Activated effector memory CD4-positive, alpha-beta T cell treated with Interleukin-2 at 50 U/mL for 16 hours (primary cell): ENCODE measurements at regions not wholly inside any gene's neighbourhood (a gene's known extent, or its start where the extent isn't known, plus 50 kb on each side); places are given as distances from the start of the nearest gene placed in this dataset.

Experiments
- DNase-seq: peaks from one replicate; pipeline ENCODE4 v3.0.0-alpha.2; 2020

DNA sequence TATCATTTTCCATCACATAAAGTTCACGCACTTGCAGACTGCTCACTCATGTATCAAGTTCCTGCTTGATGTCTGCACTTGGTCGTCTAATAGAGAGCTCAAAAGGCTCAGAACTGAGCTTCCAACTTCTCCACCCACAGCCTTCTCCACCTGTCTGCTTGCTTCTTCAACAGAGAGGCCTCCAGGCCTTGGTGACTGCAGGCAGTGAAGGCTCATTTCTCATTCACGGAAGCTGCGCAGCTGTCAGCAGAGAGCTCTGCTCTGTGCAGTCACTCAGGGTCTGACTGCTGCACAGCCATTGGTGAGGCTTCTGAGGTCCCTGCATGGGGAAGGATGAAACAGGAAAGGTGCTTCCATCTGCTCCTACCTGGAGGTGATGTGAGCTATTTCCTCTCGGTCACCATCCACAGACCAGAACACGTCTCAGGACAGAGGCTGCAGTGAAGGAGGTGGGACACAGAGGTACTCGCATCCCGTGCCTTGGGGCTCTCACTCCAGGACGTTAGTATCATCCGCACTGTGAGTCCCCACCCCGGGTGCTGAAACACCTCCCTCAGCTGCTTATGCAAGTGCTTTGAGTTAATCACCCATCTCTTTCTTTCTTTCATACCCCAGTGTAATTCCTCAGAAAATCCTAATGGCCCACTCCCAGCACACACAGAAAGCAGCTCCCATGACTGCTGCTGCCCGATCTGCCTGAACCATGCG is 126.2 kb downstream of the TMEM18 start:
- DNase-seq, result no peak

DNA sequence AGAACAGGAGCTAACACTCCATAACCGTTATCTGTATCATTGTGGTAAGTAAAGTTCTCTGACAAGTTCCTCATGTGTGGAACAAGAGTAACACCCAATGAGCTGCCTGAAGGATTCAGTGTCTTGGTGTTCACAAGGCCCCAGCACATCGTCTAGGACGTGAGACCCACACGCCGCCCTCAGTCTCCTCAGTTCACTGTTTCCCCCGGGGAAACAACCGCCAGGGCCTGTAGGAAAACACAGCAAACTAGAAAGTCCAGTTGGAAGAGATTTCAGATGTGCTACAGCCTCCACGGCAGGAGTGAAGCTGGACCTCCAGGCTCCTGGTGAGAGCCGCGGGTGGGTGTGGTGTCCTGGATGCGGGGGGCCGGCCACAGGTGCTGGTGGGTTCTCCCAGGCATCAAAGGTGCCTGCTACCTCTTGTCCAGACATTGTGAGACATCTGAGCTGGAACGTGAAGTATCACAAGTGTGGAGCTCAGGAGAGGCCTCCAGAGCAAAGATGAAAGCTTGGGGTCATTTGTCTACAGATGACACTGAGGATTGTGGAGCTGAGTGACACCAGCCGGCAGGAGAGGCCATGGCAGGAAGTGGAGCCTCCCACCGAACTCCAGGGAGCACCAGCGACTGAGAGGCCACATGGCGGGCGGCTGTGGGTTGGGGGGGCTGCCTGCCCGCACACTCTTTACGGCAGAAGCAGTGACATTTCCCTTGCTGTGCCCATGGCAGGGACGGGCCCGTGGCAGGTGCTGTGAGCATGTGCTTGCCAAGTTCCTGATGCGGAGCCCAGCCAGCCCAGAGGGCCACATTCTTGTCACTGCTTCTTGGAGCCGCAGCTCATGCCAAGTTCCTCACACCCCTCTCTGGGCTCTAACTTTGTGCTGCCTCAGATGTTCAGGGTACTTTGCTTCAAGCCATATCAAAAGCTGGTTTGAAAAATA is 131.2 kb downstream of the TMEM18 start:
- no peak for DNase-seq

DNA sequence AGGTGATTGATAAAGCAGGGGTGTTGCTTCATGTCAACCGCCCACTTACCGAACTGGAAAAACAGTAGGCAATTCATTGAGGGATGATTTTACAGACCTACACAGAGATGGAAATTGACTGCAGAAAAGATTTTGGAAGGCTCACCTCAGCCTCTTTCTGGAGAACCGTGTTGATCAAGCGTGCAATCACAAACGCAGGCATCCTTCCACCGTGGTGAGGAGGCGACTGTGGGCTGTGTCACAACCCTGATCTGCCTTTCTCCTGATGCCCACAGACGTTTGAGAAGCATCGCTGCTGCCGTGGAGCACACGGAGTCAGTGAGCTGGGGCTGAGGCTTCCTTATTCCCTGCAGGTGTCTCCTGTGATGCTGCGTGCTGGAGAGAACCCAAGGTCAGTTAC is 132.0 kb downstream of the TMEM18 start:
- DNase-seq, result no peak

DNA sequence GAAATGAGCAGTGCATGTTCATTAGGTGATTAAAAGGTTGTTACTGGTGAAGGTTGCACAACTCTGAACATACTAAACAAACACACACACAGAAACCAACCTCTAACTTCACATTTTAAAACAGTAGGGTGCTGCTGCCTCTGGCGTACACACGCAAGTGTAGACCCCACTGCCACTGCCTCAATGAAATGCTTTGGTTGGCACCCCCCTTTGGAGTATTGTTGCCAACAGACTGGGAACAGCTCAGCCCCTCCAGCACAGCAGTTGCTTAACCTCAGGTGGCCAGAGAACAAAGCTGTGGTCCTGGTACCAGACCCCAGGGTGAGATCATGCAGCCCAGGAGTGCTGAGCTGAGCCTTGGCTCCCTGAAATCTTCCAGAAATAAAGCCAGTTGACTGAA is 138.6 kb downstream of the TMEM18 start:
- no peak for DNase-seq

DNA sequence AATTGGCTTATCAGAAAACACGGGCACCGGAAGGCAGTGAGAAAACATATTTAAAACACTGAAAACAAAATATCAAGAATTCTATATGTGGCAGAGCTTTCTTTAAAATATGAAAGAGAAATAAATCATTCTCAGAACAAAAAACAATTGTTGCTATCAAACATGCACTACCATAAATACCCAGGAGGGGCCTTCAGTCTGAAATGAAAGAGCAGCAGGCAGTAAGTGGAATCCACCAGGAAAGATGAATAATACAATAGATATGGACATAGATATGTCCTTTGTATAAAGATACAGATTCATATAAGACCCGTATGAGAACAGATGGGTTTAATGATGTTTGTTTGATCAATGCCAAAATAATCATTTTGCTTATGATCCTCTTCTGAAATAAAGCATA is 142.0 kb downstream of the TMEM18 start:
- no peak for DNase-seq

DNA sequence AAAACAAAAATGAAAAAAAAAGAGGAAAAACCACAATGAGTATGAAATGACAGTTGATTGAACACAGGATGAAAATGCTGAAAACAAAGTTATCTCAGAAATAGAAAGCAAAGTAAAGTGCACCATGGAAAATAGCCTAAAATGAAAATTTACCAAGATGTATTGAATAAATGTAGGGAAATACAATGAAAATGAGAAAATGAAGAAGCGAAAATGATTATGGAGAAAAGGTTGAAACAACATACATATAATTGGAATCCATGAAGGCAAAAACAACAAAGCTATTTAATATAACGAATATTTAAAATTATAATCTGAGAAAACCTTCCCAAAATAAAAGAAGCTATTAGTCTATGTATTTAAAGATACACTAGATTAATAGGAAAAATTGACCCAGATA is 147.4 kb downstream of the TMEM18 start:
- DNase-seq, result no peak

DNA sequence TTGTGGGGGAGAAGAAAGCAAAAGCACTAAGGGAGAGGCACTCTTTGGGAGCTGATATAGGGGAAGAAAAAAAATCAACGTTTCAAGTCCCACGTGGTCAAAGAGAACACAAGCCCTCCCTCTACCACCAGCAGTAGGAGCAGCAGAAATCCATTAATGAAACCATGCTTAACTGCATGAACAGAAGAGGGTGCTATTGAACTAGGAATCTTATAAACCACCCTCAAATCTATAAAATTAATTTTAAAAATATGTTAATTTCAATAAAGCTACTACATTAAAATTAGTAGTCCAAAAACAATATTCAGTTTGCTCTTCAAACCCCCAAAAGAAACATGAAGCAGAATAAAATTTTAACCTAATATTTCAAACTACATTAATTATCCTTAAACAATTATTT is 147.8 kb downstream of the TMEM18 start:
- DNase-seq, result no peak

DNA sequence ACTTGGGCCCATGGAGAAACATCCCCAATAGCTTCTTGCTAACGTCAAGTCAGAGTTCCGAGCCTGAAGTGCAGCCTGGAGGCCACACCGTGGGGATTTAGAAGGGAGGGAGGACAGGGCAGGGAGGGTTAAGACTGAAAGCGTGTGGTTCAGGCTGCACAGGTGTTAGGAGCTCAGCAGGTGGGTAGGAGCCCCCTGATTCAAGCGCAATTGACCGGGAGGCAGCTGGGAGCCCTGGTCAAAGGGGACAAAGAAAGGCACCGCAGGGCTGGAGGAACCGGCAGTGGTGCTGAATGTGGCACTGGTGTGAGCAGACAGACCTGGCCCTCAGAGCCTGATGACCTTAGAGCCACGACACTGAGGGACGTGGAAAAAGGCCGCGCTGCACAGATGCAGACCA is 149.6 kb downstream of the TMEM18 start:
- no peak for DNase-seq

DNA sequence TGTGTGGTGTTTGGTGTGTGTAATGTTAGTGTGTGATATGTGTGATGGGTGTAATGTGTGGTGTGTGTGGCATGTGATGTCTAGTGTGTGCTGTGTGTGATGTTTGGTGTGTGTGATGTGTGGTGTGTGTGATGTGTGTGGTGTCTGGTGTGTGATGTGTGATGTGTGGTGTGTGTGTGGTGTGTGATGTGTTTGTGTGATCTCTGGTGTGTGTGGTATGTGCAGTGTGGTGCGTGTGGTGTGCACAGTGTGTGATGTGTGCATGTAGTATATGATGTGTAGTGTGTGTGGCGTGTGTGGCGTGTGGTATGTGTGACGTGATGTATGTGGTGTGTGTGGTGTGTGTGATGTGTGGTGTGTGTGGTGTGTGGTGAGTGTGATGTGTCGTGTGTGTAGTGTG is 150.3 kb downstream of the TMEM18 start:
- DNase-seq, result no peak

DNA sequence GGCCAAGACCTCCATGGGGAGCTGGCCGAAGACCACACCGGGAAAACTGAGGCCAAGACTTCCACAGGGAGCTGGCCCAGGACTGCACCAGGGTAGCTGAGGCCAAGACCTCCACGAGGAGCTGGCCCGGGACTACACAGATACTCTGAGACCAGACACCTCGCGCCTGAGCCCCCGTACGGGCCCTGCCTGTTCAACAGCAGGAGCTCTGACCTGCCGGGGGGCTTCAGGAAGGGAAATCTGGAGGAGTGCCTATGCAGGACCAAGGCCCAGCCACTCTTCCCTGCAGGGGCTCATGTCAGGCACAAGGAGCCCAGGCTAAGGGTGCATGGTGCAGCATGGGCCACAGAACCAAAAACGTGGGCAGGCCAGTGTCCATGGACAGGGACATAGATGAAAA is 151.6 kb downstream of the TMEM18 start:
- DNase-seq, result no peak

DNA sequence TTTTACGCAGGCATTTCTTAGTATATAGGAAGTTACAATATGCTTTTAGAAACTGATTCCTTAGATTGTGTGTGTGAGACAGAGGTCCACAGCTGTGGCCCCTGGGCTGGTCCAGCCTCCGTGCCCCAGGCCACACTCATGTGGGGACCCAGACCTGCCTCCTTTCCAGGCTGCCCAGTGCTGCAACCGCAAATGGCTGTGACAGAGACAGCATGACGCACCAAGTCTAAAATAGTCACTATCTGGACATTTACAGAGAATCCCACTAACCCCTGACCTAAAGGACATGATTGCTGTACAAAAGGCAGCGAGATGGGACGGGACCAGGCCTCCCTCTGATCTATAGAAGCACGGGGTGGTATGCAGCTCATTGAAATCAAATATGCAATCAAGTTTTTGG is 152.2 kb downstream of the TMEM18 start:
- no peak for DNase-seq

DNA sequence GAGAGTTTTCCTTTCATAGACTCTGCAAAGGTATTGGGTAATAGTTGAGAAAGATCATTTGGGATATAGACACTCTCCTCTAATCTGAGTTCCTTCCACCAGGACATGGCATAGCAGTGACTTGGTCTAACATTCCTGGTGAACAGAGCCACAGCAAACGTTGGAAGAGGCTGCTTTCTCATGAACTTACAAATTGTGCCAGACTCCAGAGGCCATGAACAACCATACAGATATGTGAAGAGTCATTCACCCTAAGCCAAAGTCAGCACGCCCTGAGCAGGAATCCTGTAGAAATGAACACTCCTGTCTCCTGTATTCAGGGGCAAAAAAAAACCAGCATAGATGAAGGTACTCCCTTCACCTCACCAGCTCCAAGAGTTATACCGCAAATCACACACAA is 152.8 kb downstream of the TMEM18 start:
- no peak for DNase-seq

DNA sequence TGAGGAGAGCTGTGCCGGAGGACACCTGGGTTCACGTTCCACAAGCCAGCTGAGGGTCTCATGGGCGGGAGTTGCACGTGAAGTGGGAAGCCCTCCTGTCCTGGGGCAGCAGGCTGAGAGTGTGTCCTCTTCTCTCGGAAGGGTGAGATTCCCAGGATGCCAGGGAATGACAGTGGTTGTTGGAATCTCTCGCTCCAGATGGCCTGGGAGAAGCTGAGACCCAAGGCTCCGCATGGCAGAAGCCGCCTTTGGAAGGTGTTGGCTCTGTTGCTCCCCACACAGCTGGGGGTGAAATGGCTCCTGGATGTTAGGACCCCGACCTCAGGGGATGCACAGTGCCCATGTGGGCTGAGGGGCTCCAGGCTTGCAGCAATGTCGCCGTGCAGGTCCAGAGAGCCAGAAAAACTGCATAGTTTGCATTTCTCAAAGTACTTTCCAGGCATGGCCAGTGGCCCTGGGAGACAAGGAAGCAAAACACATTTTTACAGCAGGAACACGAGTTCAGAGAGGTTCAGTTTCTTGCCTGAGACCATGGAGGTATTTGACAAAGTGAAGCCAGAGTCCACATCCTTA is 153.4 kb downstream of the TMEM18 start:
- no peak for DNase-seq

DNA sequence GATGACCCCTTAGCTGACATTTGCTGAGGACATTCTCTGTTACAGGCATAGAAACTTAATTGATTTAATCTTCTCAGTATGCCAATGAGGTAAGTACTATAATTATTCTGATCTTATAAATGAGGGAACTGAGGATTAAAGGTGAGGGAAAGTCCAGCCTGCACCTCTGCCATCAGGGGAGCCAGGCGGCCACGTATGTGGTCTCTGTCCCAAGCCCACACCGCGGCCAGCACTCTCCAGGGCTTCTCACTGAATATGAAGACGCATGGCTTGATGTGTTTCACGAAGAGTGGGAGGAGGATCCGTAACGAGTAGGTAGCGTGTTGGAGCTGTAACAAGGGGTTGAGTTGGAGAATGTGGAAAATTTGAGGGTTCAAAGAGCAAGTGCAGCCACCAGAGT is 154.4 kb downstream of the TMEM18 start:
- no peak for DNase-seq

DNA sequence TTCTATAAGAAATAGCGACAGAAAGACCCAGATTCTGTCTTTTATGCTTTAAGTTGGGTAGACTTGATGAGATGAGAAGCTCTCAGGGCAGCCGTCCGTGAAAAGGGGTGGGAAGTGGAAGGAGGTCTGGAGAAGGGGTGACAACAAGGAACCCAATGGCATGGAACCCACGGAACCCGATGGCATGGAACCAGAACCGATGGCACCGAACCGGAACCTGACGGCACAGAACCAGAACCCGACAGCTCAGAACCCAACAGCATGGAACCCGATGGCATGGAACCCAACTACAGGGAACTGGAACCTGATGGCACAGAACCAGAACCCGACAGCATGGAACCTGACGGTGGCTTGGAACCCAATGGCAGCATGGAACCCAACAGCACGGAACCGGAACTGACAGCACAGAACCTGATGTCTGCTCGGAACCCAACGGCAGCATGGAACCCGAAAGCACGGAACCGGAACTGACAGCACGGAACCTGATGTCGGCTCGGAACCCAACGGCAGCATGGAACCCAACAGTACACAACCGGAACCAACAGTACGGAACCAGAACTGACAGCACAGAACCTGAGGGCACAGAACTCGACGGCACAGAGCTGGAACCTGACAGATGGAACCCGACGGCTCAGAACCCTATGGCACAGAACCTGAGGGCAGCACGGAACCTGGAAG is 155.2 kb downstream of the TMEM18 start:
- no peak for DNase-seq

DNA sequence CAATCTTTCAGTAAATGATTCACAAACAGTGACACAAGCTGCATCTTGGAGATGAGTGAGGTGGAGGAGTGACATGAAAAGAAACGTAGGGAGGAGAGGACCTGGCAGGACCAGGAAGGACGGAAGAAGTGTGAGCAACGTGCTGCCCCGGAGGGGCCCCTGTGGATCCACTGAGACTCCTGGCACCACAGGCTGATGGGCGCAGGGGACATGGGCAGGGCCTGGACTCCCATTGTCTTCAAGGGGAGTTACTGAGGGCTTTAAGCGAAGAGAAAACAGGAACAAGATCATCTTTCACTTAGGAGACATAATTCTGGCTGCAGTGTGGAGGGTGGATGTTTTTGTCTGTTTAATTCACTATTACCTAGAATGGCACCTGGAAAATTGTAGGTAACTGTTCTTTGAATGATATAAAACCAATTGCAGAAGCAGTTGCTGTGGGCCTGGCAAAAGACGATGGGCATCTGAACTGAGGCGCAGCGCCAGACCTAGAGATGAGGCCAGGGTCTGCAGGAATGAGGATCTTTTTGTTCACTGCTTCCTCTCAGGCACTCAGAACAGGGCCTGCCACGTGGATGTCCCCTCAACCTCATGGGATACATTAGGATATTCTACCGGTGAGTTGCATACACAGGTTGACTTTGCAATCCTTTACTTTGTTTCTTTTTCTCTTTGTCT is 156.4 kb downstream of the TMEM18 start:
- DNase-seq, result no peak

DNA sequence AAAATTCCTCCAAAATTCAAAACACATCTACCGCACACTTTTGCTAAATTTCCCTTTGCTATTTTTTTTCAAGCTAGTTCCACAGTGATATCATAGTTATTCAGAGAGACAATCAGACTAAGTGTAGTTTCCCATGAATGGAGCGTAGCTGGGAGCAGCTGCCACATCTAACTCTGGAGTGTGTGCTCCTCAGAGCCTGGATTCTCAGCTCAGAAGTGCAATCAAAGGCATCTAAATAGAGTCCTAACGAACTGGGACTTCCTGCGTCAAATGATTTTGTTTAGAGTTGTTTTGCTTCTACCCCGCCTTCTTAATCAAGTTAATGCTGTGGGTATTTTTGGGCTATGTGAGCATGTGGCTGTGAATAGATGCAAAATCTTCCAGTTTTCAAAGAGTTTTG is 160.3 kb downstream of the TMEM18 start:
- no peak for DNase-seq

DNA sequence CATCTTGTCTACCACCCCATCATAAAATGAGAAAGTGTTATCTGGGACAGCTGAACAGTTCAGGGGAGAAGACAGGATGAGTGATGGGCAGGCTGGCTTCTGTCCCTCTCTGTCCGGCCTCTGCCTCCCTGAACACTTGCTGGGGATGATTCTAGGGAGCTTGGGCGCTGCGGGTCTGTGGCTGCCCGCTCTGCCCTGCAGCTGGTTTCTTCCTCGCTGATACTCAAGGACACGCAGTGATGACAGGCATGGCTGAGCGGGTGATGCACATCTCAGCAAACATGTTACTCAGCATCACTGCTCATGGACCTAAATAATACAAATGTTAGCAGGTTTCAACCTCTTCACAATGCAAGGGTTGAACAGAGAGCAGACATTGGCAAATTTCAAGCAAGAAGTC is 161.1 kb downstream of the TMEM18 start:
- no peak for DNase-seq

DNA sequence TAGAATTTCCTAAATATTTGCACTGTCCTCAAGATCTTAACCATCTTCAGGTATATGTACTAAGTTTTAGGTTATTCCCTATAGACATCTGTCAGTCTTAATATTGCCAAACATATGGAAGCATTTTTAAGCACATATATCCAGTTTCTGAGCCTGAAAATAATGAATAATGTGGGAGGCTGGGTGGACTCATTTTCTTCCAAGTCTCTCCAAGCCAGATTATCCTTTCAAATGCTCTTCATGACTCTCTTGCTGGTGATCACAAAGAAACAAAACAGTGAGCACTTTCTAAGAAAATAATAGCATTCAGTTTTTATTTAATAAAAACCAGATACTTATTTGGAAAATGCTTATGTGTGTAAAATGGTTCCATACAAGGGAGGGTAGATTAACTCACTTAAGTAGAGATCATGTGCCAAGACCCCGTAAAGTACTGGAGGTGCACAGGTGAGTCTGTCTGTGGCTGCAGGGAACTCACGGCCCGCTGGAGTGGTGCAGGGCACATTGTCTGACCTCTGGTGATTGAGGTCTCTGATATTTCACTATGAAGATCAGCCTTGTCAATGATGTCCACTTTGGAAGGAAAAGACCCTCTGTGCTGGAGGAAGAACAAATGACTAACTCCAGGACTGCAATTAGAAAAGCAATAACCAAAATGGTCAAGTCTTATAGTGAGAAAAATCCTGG is 161.6 kb downstream of the TMEM18 start:
- DNase-seq, result no peak

DNA sequence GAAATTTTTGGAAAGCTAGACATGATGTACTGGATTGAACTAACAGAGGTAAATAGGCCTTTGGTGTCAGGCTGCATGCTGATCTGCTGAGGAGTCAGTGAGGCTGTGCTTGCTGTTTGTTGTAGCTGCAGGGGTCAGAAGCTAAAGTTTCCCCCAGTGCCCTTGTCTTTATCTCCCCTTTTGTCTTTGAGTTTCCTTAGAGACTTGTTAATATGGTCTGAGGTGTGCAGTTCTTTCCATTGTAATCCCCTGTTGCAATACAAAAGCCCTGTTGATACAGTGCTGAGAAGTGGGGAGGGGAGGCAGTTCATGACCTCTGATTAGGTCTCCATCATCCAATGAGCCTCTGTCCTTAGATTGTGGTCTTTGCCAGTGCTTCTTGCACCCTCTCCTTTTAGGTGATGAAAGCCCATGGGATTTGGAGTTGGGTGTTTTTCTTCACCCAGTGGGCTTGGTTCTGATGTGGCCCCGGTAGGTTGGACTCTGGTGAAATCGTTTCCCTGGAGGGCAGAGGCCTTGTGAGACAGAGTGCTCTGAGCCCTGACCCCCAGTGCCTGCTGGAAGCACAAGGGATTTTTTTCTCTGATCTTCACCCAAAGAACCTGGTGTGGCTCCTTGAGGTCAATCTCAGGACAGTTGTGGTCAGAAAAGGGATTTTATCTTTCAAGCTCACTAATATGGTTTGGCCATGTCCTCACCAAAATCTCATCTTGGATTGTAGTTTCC is 163.1 kb downstream of the TMEM18 start:
- no peak for DNase-seq

DNA sequence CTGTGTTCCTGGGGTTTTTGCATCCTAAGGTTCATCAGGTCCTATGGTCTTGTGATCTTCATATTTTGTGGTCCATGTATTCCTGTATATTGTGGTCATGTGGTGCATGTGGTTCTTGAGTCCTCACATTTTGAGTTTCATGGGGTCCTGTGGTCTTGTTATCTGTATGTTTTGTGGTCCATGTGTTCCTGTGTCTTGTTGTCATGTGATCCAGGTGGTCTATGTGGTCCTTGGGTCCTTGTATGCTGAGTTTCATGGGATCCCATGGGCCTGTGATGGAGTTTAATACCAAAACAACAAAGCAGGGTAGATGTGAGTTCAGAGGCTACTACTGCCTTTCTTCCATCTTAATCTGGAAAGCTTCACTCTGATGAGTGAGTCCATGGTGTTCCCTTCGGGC is 166.4 kb downstream of the TMEM18 start:
- no peak for DNase-seq

DNA sequence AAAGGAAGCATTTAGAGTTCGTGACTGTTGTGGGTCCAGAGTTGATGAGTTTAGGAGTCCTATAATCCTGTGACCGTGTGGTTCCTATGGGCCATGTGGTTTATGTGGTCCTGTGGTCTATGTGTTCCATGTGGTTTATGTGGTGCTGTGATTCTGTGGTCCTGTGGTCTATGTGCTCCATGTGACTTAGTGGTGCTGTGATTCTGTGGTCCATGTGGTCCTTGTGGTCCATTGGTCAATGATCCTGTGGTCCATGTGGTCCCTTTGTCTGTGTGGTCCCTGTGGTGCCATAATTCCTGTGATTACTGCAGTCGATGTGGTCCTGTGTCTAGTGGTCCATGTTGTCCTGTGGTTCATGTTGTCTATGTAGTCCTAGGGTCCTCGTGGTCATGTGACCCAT is 167.3 kb downstream of the TMEM18 start:
- no peak for DNase-seq
